K562 (cell line): ENCODE measurements at regions not wholly inside any gene's neighbourhood (a gene's known extent, or its start where the extent isn't known, plus 50 kb on each side); places are given as distances from the start of the nearest gene placed in this dataset.

Source experiments
- ATAC-seq: fragments of 200-7000 bp; cut with Tn5 transposase; 3 replicates; pipeline ENCODE4 v1.9.1; 2020; ENCODE audit warnings: moderate library complexity
- BruUV-seq: library from RNA; stranded (reverse); fragments of 400-500 nt; replicated peaks from 2 replicates; lab custom pipeline; 2021; lab: Mats Ljungman, UMichigan
- CTCF ChIA-PET: fragments of 300-600 bp; formaldehyde crosslinking; extraction: SDS; loops from one replicate; lab custom pipeline; 2021; ENCODE audit warnings: low intra/inter-chr PET ratio; lab: Yijun Ruan, JAX
- POLR2A ChIA-PET: fragments of 300-600, 350-650 bp; sonication (Branson Sonifier 250); formaldehyde crosslinking; extraction: SDS; loops from one replicate; lab custom pipeline; 2021; ENCODE audit warnings: antibody characterized with exemption, inconsistent platforms; lab: Yijun Ruan, JAX
- DNase-seq, 4 experiments: peaks; one replicate each; pipeline versions ENCODE4 v3.0.0 to v3.0.0-alpha.2; 2011 to 2018; ENCODE audit warnings: low spot score in 3 of 4, mixed read lengths in 3 of 4; ENCODE audit errors: extremely low read depth in 1 of 4
- FAIRE-seq: peaks from 2 replicates; lab custom pipeline; 2011; peaks lifted over from hg19 to GRCh38; lab: Jason Lieb, UNC
- H2AFZ ChIP-seq: 2 replicates; pipeline ENCODE4 v1.6.0; 2011; ENCODE audit warnings: low read depth, low read length, control low read depth, inconsistent platforms
- H3K27ac ChIP-seq: fragments of 200-600 bp; 3 replicates; pipeline ENCODE4 v1.8.0; 2011; ENCODE audit warnings: low read depth, mild to moderate bottlenecking, control low read depth, inconsistent platforms, low read length, moderate library complexity, mixed read lengths; ENCODE audit errors: extremely low read depth
- H3K27me3 ChIP-seq, 2 experiments: fragments of 300-600 bp in 1 of 2; 2 replicates in 1 of 2; 3 replicates in 1 of 2; pipeline versions ENCODE4 v1.6.0 to v1.8.0; 2011; ENCODE audit warnings: inconsistent platforms in 2 of 2, low read length in 2 of 2, mild to moderate bottlenecking in 1 of 2, mixed read lengths in 1 of 2, moderate library complexity in 1 of 2; ENCODE audit not compliant: control insufficient read depth in 2 of 2, insufficient read depth in 2 of 2
- H3K36me3 ChIP-seq: fragments of 300-600 bp; 3 replicates; pipeline ENCODE4 v1.8.0; 2011; ENCODE audit warnings: mild to moderate bottlenecking, low read length, inconsistent platforms; ENCODE audit not compliant: control insufficient read depth, insufficient read depth
- H3K4me1 ChIP-seq, 2 experiments: fragments of 200-600 bp in 1 of 2; replicated peaks in 1 of 2; 2 replicates in 1 of 2; 3 replicates in 1 of 2; pipeline versions ENCODE4 v1.5.1 to v1.8.0; 2011; ENCODE audit warnings: inconsistent platforms in 2 of 2, low read length in 2 of 2, mild to moderate bottlenecking in 1 of 2, mixed read lengths in 1 of 2, moderate library complexity in 1 of 2; ENCODE audit not compliant: control insufficient read depth in 2 of 2, insufficient read depth in 2 of 2
- H3K4me2 ChIP-seq: 2 replicates; pipeline ENCODE4 v1.6.1; 2011; ENCODE audit warnings: low read length, control low read depth, inconsistent platforms, mixed read lengths; ENCODE audit not compliant: insufficient read depth
- H3K4me3 ChIP-seq: fragments of 200-600 bp; sonication (generic), shearing (Covaris generic); 2 replicates; pipeline ENCODE4 v1.5.1; 2016; ENCODE audit warnings: control low read depth, inconsistent platforms
- H3K79me2 ChIP-seq: fragments of 200-600 bp; 3 replicates; pipeline ENCODE4 v1.8.0; 2011; ENCODE audit warnings: low read length, inconsistent platforms; ENCODE audit not compliant: control insufficient read depth, insufficient read depth
- H3K9ac ChIP-seq, 2 experiments: 2 replicates each; pipeline versions ENCODE4 v1.6.0 to v1.6.1; 2011; ENCODE audit warnings: low read depth in 2 of 2, low read length in 2 of 2, control low read depth in 1 of 2, inconsistent platforms in 1 of 2, mild to moderate bottlenecking in 1 of 2, mixed read lengths in 1 of 2; ENCODE audit not compliant: insufficient read depth in 1 of 2
- H3K9me1 ChIP-seq: one replicate; pipeline ENCODE4 v1.6.0; 2011; ENCODE audit warnings: inconsistent platforms, mild to moderate bottlenecking, low read length, moderate library complexity; ENCODE audit not compliant: control insufficient read depth, insufficient read depth
- H3K9me3 ChIP-seq: replicated peaks from 2 replicates; pipeline ENCODE4 v1.5.1; 2011; ENCODE audit warnings: low read depth, low read length, inconsistent platforms; ENCODE audit not compliant: control insufficient read depth, insufficient read depth
- H4K20me1 ChIP-seq: replicated peaks from 2 replicates; pipeline ENCODE4 v1.6.1; 2011; ENCODE audit warnings: low read length, inconsistent platforms, mixed read lengths; ENCODE audit not compliant: control insufficient read depth, insufficient read depth
- CBX1 ChIP-seq: sonication (generic); IDR thresholded peaks from 2 replicates; pipeline ENCODE4 v1.6.1; 2016; ENCODE audit warnings: antibody characterized with exemption, low read depth, mild to moderate bottlenecking
- CBX3 ChIP-seq, 2 experiments: IDR thresholded peaks; 1 replicate in 1 of 2; 2 replicates in 1 of 2; pipeline ENCODE4 v1.6.1; 2012; ENCODE audit warnings: inconsistent platforms in 2 of 2, low read length in 2 of 2, borderline replicate concordance in 1 of 2, control low read depth in 1 of 2
- CBX5 ChIP-seq: IDR thresholded peaks from 2 replicates; pipeline ENCODE4 v1.6.1; 2014; ENCODE audit warnings: low read depth, borderline replicate concordance
- KLF6 ChIP-seq: fragments of 250-450 bp; sonication (Bioruptor Pico); IDR thresholded peaks from 2 replicates; pipeline ENCODE4 v1.4.0; 2020; ENCODE audit warnings: mild to moderate bottlenecking, moderate library complexity, borderline replicate concordance
- MCM2 ChIP-seq: fragments of 450-650 bp; IDR thresholded peaks from 2 replicates; pipeline ENCODE4 v1.6.1; 2017; ENCODE audit warnings: low read depth, mild to moderate bottlenecking
- NFE2 ChIP-seq: IDR thresholded peaks from 2 replicates; pipeline ENCODE4 v1.6.1; 2014; ENCODE audit warnings: antibody characterized with exemption, low read depth
- SNAPC5 ChIP-seq: fragments of 250-450 bp; sonication (Bioruptor Pico); IDR thresholded peaks from 2 replicates; pipeline ENCODE4 v1.8.0; 2021; ENCODE audit warnings: moderate library complexity, mild to moderate bottlenecking, inconsistent platforms
- TRIM28 ChIP-seq: fragments of 450-650 bp; IDR thresholded peaks from 2 replicates; pipeline ENCODE4 v1.6.1; 2017
- ZNF717 ChIP-seq: fragments of 250-450 bp; sonication (Bioruptor Pico); IDR thresholded peaks from 2 replicates; pipeline ENCODE4 v1.5.0; 2021
- WGBS: fragments of 100-300 bp; shearing (Covaris generic); methylation state at CpG from one replicate; pipeline ENCODE4 v1.1.6; 2016; ENCODE audit warnings: low coverage, mixed read lengths; ENCODE audit not compliant: insufficient coverage; ENCODE audit errors: missing lambda C conversion rate; 5-methylcytosine and 5-hydroxymethylcytosine counted together
- in situ Hi-C: fragments of 300-500 bp; cut with MboI; formaldehyde crosslinking; loops from 4 replicates; pipeline ENCODE4 v1.15.0; 2018; ENCODE audit warnings: inconsistent platforms, mixed read lengths
- intact Hi-C: fragments of 100-400 bp; cut with micrococcal nuclease; formaldehyde crosslinking; loops from 2 replicates; pipeline ENCODE4 v1.14.2; 2022
- TF ChIP-seq, protein P1 (sequence below): fragments of 450-650 bp; IDR thresholded peaks from 2 replicates; pipeline ENCODE4 v1.6.1; 2016; ENCODE audit warnings: low read depth
- TF ChIP-seq, protein P2 (sequence below): fragments of 450-650 bp; formaldehyde crosslinking; IDR thresholded peaks from 2 replicates; pipeline ENCODE4 v1.4.0; 2020; ENCODE audit warnings: mild to moderate bottlenecking
- TF ChIP-seq, protein P3 (sequence below): fragments of 250-450 bp; sonication (Bioruptor Pico); IDR thresholded peaks from 2 replicates; pipeline ENCODE4 v1.5.1; 2021; ENCODE audit warnings: mild to moderate bottlenecking

- TF ChIP-seq, protein P1, sequence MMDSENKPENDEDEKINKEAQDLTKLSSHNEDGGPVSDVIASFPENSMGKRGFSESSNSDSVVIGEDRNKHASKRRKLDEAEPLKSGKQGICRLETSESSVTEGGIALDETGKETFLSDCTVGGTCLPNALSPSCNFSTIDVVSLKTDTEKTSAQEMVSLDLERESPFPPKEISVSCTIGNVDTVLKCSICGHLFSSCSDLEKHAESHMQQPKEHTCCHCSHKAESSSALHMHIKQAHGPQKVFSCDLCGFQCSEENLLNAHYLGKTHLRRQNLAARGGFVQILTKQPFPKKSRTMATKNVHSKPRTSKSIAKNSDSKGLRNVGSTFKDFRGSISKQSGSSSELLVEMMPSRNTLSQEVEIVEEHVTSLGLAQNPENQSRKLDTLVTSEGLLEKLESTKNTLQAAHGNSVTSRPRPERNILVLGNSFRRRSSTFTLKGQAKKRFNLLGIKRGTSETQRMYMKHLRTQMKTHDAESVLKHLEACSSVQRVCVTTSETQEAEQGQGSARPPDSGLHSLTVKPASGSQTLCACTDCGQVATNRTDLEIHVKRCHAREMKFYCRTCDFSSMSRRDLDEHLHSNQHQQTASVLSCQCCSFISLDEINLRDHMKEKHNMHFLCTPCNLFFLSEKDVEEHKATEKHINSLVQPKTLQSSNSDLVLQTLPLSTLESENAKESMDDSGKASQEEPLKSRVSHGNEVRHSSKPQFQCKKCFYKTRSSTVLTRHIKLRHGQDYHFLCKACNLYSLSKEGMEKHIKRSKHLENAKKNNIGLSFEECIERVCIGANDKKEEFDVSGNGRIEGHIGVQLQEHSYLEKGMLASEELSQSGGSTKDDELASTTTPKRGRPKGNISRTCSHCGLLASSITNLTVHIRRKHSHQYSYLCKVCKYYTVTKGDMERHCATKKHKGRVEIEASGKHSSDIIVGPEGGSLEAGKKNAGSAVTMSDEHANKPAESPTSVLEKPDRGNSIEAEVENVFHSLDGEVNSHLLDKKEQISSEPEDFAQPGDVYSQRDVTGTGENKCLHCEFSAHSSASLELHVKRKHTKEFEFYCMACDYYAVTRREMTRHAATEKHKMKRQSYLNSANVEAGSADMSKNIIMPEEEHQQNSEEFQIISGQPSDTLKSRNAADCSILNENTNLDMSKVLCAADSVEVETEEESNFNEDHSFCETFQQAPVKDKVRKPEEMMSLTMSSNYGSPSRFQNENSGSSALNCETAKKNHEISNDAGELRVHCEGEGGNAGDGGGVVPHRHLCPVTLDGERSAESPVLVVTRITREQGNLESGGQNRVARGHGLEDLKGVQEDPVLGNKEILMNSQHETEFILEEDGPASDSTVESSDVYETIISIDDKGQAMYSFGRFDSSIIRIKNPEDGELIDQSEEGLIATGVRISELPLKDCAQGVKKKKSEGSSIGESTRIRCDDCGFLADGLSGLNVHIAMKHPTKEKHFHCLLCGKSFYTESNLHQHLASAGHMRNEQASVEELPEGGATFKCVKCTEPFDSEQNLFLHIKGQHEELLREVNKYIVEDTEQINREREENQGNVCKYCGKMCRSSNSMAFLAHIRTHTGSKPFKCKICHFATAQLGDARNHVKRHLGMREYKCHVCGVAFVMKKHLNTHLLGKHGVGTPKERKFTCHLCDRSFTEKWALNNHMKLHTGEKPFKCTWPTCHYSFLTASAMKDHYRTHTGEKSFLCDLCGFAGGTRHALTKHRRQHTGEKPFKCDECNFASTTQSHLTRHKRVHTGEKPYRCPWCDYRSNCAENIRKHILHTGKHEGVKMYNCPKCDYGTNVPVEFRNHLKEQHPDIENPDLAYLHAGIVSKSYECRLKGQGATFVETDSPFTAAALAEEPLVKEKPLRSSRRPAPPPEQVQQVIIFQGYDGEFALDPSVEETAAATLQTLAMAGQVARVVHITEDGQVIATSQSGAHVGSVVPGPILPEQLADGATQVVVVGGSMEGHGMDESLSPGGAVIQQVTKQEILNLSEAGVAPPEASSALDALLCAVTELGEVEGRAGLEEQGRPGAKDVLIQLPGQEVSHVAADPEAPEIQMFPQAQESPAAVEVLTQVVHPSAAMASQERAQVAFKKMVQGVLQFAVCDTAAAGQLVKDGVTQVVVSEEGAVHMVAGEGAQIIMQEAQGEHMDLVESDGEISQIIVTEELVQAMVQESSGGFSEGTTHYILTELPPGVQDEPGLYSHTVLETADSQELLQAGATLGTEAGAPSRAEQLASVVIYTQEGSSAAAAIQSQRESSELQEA, result no peak
- no peak for TF ChIP-seq SNAPC5
These were observed 902.1 kb upstream of the NDST4 start (continued) for GRCh38 chr4:116015549-116015948.

- Histone ChIP-seq H3K9ac (no peak overlapping the region), H3K27me3 (no peaks in the 10 kb centered on the region), H3K4me3 (no peak overlapping the region), H3K9me1 (no peaks in the 10 kb centered on the region), H3K27ac (no peak overlapping the region), H3K4me1 (no peaks in the 10 kb centered on the region), H2AFZ (no peak overlapping the region), H3K36me3 (no peaks in the 10 kb centered on the region), H3K9me3 (no peaks in the 10 kb centered on the region; the same call in 1 of the 2 replicates), H3K4me2 (no peak overlapping the region), H3K79me2 (no peaks in the 10 kb centered on the region), H4K20me1 (no peaks in the 10 kb centered on the region)
- POLR2A ChIA-PET, result no interaction called here
- intact Hi-C loops (no loop called here), in situ Hi-C loops (no loop called here)
- FAIRE-seq (no peak), DNase-seq (no peak), ATAC-seq (no peak)
- no TSS peak for BruUV-seq
- CTCF ChIA-PET, result no interaction called here
- 0% methylated on average over 1 of the region's 1 CpG for WGBS
- no peak for TF ChIP-seq NFE2
- peak; percentile 95 for TF ChIP-seq CBX5
- TF ChIP-seq, protein P2, sequence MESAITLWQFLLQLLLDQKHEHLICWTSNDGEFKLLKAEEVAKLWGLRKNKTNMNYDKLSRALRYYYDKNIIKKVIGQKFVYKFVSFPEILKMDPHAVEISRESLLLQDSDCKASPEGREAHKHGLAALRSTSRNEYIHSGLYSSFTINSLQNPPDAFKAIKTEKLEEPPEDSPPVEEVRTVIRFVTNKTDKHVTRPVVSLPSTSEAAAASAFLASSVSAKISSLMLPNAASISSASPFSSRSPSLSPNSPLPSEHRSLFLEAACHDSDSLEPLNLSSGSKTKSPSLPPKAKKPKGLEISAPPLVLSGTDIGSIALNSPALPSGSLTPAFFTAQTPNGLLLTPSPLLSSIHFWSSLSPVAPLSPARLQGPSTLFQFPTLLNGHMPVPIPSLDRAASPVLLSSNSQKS, result no peak
- TF ChIP-seq ZNF717, result no peak
- peak; percentile 80 for TF ChIP-seq TRIM28
- peak in 1 of 2 experiments; percentile 83; a peak in 2 of 3 replicates for TF ChIP-seq CBX3 (IDR thresholded peaks at IDR 0.05; ENCODE audit: borderline replicate concordance in 1 of 2, low read length in 2 of 2)
- TF ChIP-seq KLF6, result no peak
- no peak for TF ChIP-seq MCM2
- TF ChIP-seq, protein P3, sequence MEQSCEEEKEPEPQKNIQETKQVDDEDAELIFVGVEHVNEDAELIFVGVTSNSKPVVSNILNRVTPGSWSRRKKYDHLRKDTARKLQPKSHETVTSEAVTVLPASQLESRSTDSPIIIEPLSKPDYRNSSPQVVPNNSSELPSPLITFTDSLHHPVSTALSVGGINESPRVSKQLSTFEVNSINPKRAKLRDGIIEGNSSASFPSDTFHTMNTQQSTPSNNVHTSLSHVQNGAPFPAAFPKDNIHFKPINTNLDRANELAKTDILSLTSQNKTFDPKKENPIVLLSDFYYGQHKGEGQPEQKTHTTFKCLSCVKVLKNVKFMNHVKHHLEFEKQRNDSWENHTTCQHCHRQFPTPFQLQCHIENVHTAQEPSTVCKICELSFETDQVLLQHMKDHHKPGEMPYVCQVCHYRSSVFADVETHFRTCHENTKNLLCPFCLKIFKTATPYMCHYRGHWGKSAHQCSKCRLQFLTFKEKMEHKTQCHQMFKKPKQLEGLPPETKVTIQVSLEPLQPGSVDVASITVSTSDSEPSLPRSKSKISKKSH (CRISPR knock-in tag), result peak; percentile 75; the same call in 1 of the 2 replicates
- peak; percentile 55; the same call in 1 of the 2 replicates for TF ChIP-seq CBX1
These were observed 901.6 kb upstream of the NDST4 start for GRCh38 chr4:116015062-116015461.
